HepG2 (cell line): ENCODE measurements at regions not wholly inside any gene's neighbourhood (a gene's known extent, or its start where the extent isn't known, plus 50 kb on each side); places are given as distances from the start of the nearest gene placed in this dataset.

Source experiments
- ATAC-seq: fragments of 200-7000 bp; cut with Tn5 transposase; 3 replicates; pipeline ENCODE4 v1.9.1; 2020; ENCODE audit warnings: mild to moderate bottlenecking, moderate library complexity
- BruUV-seq: library from RNA; stranded (reverse); fragments of 400-500 nt; replicated peaks from 2 replicates; lab custom pipeline; 2021; lab: Mats Ljungman, UMichigan
- CTCF ChIA-PET: fragments of 300-600 bp; formaldehyde crosslinking; extraction: SDS; loops from one replicate; lab custom pipeline; 2021; ENCODE audit warnings: low total read pairs, inconsistent platforms, low intra/inter-chr PET ratio; lab: Yijun Ruan, JAX
- POLR2A ChIA-PET: fragments of 350-600 bp; sonication (Branson Sonifier 250); formaldehyde crosslinking; loops from one replicate; lab custom pipeline; 2020; ENCODE audit warnings: antibody characterized with exemption, inconsistent platforms; lab: Yijun Ruan, JAX
- DNase-seq: peaks from one replicate; pipeline ENCODE4 v3.0.0-alpha.2; 2015; ENCODE audit warnings: low spot score
- FAIRE-seq: peaks from 3 replicates; lab custom pipeline; 2011; peaks lifted over from hg19 to GRCh38; lab: Jason Lieb, UNC
- H2AFZ ChIP-seq: one replicate; pipeline ENCODE4 v1.6.1; 2011; ENCODE audit warnings: low read length, inconsistent platforms
- H3K27ac ChIP-seq: fragments of 300-600 bp; 3 replicates; pipeline ENCODE4 v1.8.0; 2011; ENCODE audit warnings: mixed run types, mild to moderate bottlenecking, mixed read lengths, low read length, inconsistent platforms; ENCODE audit not compliant: insufficient read depth; ENCODE audit errors: extremely low read length
- H3K27me3 ChIP-seq, 2 experiments: fragments of 200-600 bp in 1 of 2; 2 replicates in 1 of 2; 3 replicates in 1 of 2; pipeline versions ENCODE4 v1.6.0 to v1.8.0; 2011; ENCODE audit warnings: low read length in 2 of 2, mild to moderate bottlenecking in 2 of 2, moderate library complexity in 2 of 2, inconsistent platforms in 1 of 2; ENCODE audit not compliant: insufficient read depth in 2 of 2, control insufficient read depth in 1 of 2
- H3K36me3 ChIP-seq, 2 experiments: fragments of 200-600 bp in 1 of 2; replicated peaks in 1 of 2; 2 replicates in 1 of 2; 3 replicates in 1 of 2; pipeline versions ENCODE4 v1.5.1 to v1.8.0; 2011; ENCODE audit warnings: low read length in 2 of 2, inconsistent platforms in 1 of 2; ENCODE audit not compliant: insufficient read depth in 2 of 2, control insufficient read depth in 1 of 2
- H3K4me1 ChIP-seq: 2 replicates; pipeline ENCODE4 v1.5.1; 2012; ENCODE audit warnings: low read length, inconsistent platforms; ENCODE audit not compliant: insufficient read depth
- H3K4me2 ChIP-seq: 2 replicates; pipeline ENCODE4 v1.6.0; 2011; ENCODE audit warnings: low read depth, low read length, inconsistent platforms
- H3K4me3 ChIP-seq, 3 experiments: fragments of 200-600 bp in 1 of 3; sonication (generic), shearing (Covaris generic) in 1 of 3; replicated peaks in 1 of 3; 2 replicates each; pipeline ENCODE4 v1.5.1; 2011 to 2016; ENCODE audit warnings: low read length in 3 of 3, inconsistent platforms in 2 of 3, low read depth in 2 of 3, mild to moderate bottlenecking in 2 of 3, control low read depth in 1 of 3, mixed read lengths in 1 of 3; ENCODE audit not compliant: insufficient read depth in 1 of 3
- H3K79me2 ChIP-seq: one replicate; pipeline ENCODE4 v1.6.1; 2011; ENCODE audit warnings: low read length, inconsistent platforms; ENCODE audit not compliant: insufficient read depth
- H3K9ac ChIP-seq: 2 replicates; pipeline ENCODE4 v1.6.0; 2011; ENCODE audit warnings: mild to moderate bottlenecking, low read depth, low read length, inconsistent platforms; ENCODE audit not compliant: insufficient read depth
- H3K9me3 ChIP-seq: 2 replicates; pipeline ENCODE4 v1.5.1; 2012; ENCODE audit warnings: mild to moderate bottlenecking, low read length
- H4K20me1 ChIP-seq: 2 replicates; pipeline ENCODE4 v1.6.0; 2011; ENCODE audit warnings: inconsistent platforms, mild to moderate bottlenecking, low read length, moderate library complexity; ENCODE audit not compliant: insufficient read depth
- AHR ChIP-seq: IDR thresholded peaks from 2 replicates; pipeline ENCODE4 v1.6.1; 2018; ENCODE audit warnings: missing genetic modification reagents, missing compliant biosample characterization
- HIVEP1 ChIP-seq: sonication (generic); formaldehyde crosslinking; IDR thresholded peaks from 2 replicates; pipeline ENCODE4 v1.4.0; 2020; ENCODE audit warnings: mild to moderate bottlenecking, missing genetic modification reagents
- KMT2B ChIP-seq: IDR thresholded peaks from 2 replicates; pipeline ENCODE4 v1.6.1; 2016; ENCODE audit warnings: missing genetic modification reagents, missing compliant biosample characterization
- MED8 ChIP-seq: sonication (generic); formaldehyde crosslinking; IDR thresholded peaks from 2 replicates; pipeline ENCODE4 v1.8.1; 2023; ENCODE audit warnings: mild to moderate bottlenecking, missing genetic modification reagents; ENCODE audit not compliant: insufficient replicate concordance
- MLLT10 ChIP-seq: sonication (generic); formaldehyde crosslinking; IDR thresholded peaks from 2 replicates; pipeline ENCODE4 v1.4.0; 2020; ENCODE audit warnings: missing genetic modification reagents
- MYNN ChIP-seq: sonication (generic); formaldehyde crosslinking; IDR thresholded peaks from 2 replicates; pipeline ENCODE4 v1.4.0; 2020; ENCODE audit warnings: mild to moderate bottlenecking, low read depth, missing genetic modification reagents
- PREB ChIP-seq: sonication (generic); formaldehyde crosslinking; IDR thresholded peaks from 2 replicates; pipeline ENCODE4 v1.4.0; 2020; ENCODE audit warnings: missing genetic modification reagents
- RAD51 ChIP-seq: fragments of 450-650 bp; IDR thresholded peaks from 2 replicates; pipeline ENCODE4 v1.6.1; 2016; ENCODE audit warnings: borderline replicate concordance
- SMAD1 ChIP-seq: sonication (generic); formaldehyde crosslinking; IDR thresholded peaks from 2 replicates; pipeline ENCODE4 v1.4.0; 2020; ENCODE audit warnings: missing genetic modification reagents, low read depth, mild to moderate bottlenecking, borderline replicate concordance
- ZNF10 ChIP-seq: sonication (generic); formaldehyde crosslinking; IDR thresholded peaks from 2 replicates; pipeline ENCODE4 v1.4.0; 2020; ENCODE audit warnings: mild to moderate bottlenecking, low read depth, missing genetic modification reagents, borderline replicate concordance
- ZNF205 ChIP-seq: IDR thresholded peaks from 2 replicates; pipeline ENCODE4 v1.6.1; 2018; ENCODE audit warnings: missing biosample characterization, missing genetic modification reagents
- ZNF607 ChIP-seq: sonication (generic); formaldehyde crosslinking; IDR thresholded peaks from 2 replicates; pipeline ENCODE4 v1.5.1; 2020; ENCODE audit warnings: missing genetic modification reagents, mild to moderate bottlenecking, borderline replicate concordance
- WGBS: methylation state at CpG from one replicate; pipeline ENCODE4 v1.1.6; 2017; ENCODE audit warnings: low lambda C conversion rate; 5-methylcytosine and 5-hydroxymethylcytosine counted together
- in situ Hi-C: cut with HindIII; loops from 2 replicates; pipeline ENCODE4 v1.10.0; 2017; ENCODE audit warnings: low pct_unique_long_range_greater_than_20kb; ENCODE audit not compliant: extremely low pct_ligation_motif_present
- intact Hi-C: fragments of 100-400 bp; cut with micrococcal nuclease; formaldehyde crosslinking; loops from one replicate; pipeline ENCODE4 v1.10.0; 2022; ENCODE audit not compliant: unreplicated experiment
- TF ChIP-seq, protein P1 (sequence below): sonication (generic); formaldehyde crosslinking; conservative IDR thresholded peaks from 2 replicates; pipeline ENCODE4 v1.8.1; 2023; ENCODE audit warnings: missing genetic modification reagents
- TF ChIP-seq, protein P2 (sequence below): sonication (generic); formaldehyde crosslinking; IDR thresholded peaks from 2 replicates; pipeline ENCODE4 v1.8.0; 2022; ENCODE audit warnings: mild to moderate bottlenecking, missing genetic modification reagents, moderate library complexity
- TF ChIP-seq, protein P3 (sequence below), 2 experiments: IDR thresholded peaks; 2 replicates each; pipeline ENCODE4 v1.6.1; 2011 to 2012; ENCODE audit warnings: low read length in 2 of 2, borderline replicate concordance in 1 of 2, low read depth in 1 of 2, mild to moderate bottlenecking in 1 of 2, moderate library complexity in 1 of 2
- TF ChIP-seq, protein P4 (sequence below): sonication (generic); formaldehyde crosslinking; IDR thresholded peaks from 2 replicates; pipeline ENCODE4 v1.5.0; 2020; ENCODE audit warnings: mild to moderate bottlenecking, low read depth, missing genetic modification reagents, borderline replicate concordance
- TF ChIP-seq, protein P5 (sequence below): sonication (generic); formaldehyde crosslinking; IDR thresholded peaks from 2 replicates; pipeline ENCODE4 v1.4.0; 2020; ENCODE audit warnings: missing genetic modification reagents; ENCODE audit errors: not compliant biosample characterization

DNA sequence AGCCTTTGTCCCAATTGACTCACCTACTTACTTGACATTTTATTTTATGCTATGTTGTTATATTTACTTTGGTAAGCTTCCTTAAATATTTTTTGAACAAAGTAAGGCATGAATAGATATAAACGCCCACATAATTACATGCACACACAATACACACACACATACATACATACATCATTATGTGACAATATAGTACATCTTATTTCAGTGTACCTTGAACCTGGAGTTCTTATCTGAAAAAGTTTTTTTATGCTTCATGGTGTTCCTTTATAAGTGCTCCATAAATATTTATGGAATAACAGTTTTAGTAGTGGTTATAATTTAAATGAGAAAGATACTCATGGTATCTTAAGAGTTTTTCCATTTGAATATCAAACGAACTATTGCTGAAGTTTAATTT is 102.8 kb upstream of the MTPN start:
- no peak overlapping the region for H3K4me2 ChIP-seq
- ChIA-PET CTCF (no interaction called here), POLR2A (no interaction called here)
- H4K20me1 ChIP-seq: no peaks in the 10 kb centered on the region
- no peak overlapping the region for H2AFZ ChIP-seq
- WGBS: 0% methylated on average over 2 of the region's 2 CpGs
- no peak overlapping the region for H3K9ac ChIP-seq
- DNase-seq: no peak
- no peaks in the 10 kb centered on the region for H3K4me1 ChIP-seq
- H3K4me3 ChIP-seq: no peak overlapping the region
- intact Hi-C loops: no loop called here
- no TSS peak for BruUV-seq
- no peaks in the 10 kb centered on the region for H3K79me2 ChIP-seq
- no peak for FAIRE-seq
- H3K9me3 ChIP-seq: no peaks in the 10 kb centered on the region
- no peak for ATAC-seq
- in situ Hi-C loops: no loop called here
- no peaks in the 10 kb centered on the region for H3K27me3 ChIP-seq
- no peak overlapping the region for H3K27ac ChIP-seq
- no peaks in the 10 kb centered on the region for H3K36me3 ChIP-seq
- TF ChIP-seq MYNN (CRISPR knock-in tag): no peak
- TF ChIP-seq, protein P1, sequence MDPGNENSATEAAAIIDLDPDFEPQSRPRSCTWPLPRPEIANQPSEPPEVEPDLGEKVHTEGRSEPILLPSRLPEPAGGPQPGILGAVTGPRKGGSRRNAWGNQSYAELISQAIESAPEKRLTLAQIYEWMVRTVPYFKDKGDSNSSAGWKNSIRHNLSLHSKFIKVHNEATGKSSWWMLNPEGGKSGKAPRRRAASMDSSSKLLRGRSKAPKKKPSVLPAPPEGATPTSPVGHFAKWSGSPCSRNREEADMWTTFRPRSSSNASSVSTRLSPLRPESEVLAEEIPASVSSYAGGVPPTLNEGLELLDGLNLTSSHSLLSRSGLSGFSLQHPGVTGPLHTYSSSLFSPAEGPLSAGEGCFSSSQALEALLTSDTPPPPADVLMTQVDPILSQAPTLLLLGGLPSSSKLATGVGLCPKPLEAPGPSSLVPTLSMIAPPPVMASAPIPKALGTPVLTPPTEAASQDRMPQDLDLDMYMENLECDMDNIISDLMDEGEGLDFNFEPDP (CRISPR knock-in tag): no peak
- TF ChIP-seq HIVEP1 (CRISPR knock-in tag): no peak
- TF ChIP-seq SMAD1 (CRISPR knock-in tag): no peak
- TF ChIP-seq, protein P2, sequence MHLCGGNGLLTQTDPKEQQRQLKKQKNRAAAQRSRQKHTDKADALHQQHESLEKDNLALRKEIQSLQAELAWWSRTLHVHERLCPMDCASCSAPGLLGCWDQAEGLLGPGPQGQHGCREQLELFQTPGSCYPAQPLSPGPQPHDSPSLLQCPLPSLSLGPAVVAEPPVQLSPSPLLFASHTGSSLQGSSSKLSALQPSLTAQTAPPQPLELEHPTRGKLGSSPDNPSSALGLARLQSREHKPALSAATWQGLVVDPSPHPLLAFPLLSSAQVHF: no peak
- TF ChIP-seq KMT2B (CRISPR knock-in tag): no peak
- TF ChIP-seq MLLT10: no peak
- TF ChIP-seq ZNF607: no peak
- no peak for TF ChIP-seq ZNF205 (CRISPR knock-in tag)
- TF ChIP-seq AHR: no peak
- no peak for TF ChIP-seq ZNF10 (CRISPR knock-in tag)
- TF ChIP-seq, protein P3, sequence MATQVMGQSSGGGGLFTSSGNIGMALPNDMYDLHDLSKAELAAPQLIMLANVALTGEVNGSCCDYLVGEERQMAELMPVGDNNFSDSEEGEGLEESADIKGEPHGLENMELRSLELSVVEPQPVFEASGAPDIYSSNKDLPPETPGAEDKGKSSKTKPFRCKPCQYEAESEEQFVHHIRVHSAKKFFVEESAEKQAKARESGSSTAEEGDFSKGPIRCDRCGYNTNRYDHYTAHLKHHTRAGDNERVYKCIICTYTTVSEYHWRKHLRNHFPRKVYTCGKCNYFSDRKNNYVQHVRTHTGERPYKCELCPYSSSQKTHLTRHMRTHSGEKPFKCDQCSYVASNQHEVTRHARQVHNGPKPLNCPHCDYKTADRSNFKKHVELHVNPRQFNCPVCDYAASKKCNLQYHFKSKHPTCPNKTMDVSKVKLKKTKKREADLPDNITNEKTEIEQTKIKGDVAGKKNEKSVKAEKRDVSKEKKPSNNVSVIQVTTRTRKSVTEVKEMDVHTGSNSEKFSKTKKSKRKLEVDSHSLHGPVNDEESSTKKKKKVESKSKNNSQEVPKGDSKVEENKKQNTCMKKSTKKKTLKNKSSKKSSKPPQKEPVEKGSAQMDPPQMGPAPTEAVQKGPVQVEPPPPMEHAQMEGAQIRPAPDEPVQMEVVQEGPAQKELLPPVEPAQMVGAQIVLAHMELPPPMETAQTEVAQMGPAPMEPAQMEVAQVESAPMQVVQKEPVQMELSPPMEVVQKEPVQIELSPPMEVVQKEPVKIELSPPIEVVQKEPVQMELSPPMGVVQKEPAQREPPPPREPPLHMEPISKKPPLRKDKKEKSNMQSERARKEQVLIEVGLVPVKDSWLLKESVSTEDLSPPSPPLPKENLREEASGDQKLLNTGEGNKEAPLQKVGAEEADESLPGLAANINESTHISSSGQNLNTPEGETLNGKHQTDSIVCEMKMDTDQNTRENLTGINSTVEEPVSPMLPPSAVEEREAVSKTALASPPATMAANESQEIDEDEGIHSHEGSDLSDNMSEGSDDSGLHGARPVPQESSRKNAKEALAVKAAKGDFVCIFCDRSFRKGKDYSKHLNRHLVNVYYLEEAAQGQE (IDR thresholded peaks at IDR 0.05; ENCODE audit: borderline replicate concordance in 1 of 2, low read depth in 1 of 2, low read length in 2 of 2): no peak
- TF ChIP-seq, protein P4, sequence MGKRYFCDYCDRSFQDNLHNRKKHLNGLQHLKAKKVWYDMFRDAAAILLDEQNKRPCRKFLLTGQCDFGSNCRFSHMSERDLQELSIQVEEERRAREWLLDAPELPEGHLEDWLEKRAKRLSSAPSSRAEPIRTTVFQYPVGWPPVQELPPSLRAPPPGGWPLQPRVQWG (CRISPR knock-in tag): no peak
- no peak for TF ChIP-seq RAD51
- no peak for TF ChIP-seq PREB
- no peak for TF ChIP-seq MED8 (CRISPR knock-in tag)
- TF ChIP-seq, protein P5, sequence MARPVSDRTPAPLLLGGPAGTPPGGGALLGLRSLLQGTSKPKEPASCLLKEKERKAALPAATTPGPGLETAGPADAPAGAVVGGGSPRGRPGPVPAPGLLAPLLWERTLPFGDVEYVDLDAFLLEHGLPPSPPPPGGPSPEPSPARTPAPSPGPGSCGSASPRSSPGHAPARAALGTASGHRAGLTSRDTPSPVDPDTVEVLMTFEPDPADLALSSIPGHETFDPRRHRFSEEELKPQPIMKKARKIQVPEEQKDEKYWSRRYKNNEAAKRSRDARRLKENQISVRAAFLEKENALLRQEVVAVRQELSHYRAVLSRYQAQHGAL: no peak
